22Rv1 (cell line): ENCODE measurements at regions not wholly inside any gene's neighbourhood (a gene's known extent, or its start where the extent isn't known, plus 50 kb on each side); places are given as distances from the start of the nearest gene placed in this dataset.

Experiments used
- CTCF ChIP-seq: fragments of 450-650 bp; IDR thresholded peaks from 2 replicates; pipeline ENCODE4 v1.5.1; 2017; ENCODE audit warnings: mild to moderate bottlenecking
- ZFX ChIP-seq: fragments of 450-650 bp; IDR thresholded peaks from 2 replicates; pipeline ENCODE4 v1.6.1; 2017; ENCODE audit warnings: antibody characterized with exemption, borderline replicate concordance

DNA sequence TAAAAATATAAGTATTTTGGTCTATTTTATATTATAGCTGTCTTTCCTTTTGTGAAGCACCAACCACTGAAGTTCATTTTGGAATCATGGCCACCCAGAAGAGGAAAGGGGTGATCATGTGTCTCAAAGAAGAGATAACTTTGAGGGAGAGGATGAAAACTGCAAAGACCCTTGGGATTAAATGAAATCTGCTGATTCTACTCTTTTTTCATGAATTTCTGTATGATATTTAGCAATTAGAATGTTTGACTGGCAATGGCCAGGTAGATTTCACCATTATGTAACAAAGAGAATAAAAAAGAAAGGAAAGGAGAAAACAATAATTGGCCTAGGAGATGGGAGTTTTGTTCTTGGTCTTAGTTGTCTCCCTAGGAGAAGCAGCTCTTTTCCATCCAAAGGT lies 350.8 kb downstream of the EMP1 start:
- no peak for TF ChIP-seq CTCF
- TF ChIP-seq ZFX, result no peak
